ENCODE measurements at regions not wholly inside any gene's neighbourhood (a gene's known extent, or its start where the extent isn't known, plus 50 kb on each side); places are given as distances from the start of the nearest gene placed in this dataset.

GRCh38 chrX:109268340-109268739 is 213.5 kb downstream of the GUCY2F start:
- Histone ChIP-seq H3K4me3 (replicated peaks; ENCODE audit: low read depth, low read length) (no peak overlapping the region), H3K36me3 (ENCODE audit: control insufficient read depth, insufficient read depth, low read length) (no peaks in the 10 kb centered on the region), H3K27me3 (replicated peaks; ENCODE audit: control insufficient read depth, insufficient read depth, low read length) (no peaks in the 10 kb centered on the region)
- no peak for TF ChIP-seq CTCF (IDR thresholded peaks at IDR 0.05; ENCODE audit: insufficient read depth, low read length, poor library complexity, severe bottlenecking)
- DNase-seq (ENCODE audit: extremely low read depth, insufficient read length), result no peak

GRCh38 chrX:109266034-109266433 is 215.9 kb downstream of the GUCY2F start:
- H3K36me3 ChIP-seq (ENCODE audit: control insufficient read depth, insufficient read depth, low read length), result no peaks in the 10 kb centered on the region
- no peaks in the 10 kb centered on the region for H3K27me3 ChIP-seq (replicated peaks; ENCODE audit: control insufficient read depth, insufficient read depth, low read length)
- no peak for DNase-seq (ENCODE audit: extremely low read depth, insufficient read length)
- no peak for TF ChIP-seq CTCF (IDR thresholded peaks at IDR 0.05; ENCODE audit: insufficient read depth, low read length, poor library complexity, severe bottlenecking)
- no peak overlapping the region for H3K4me3 ChIP-seq (replicated peaks; ENCODE audit: low read depth, low read length)

GRCh38 chrX:109264878-109265277 is 217.0 kb downstream of the GUCY2F start:
- no peak for TF ChIP-seq CTCF (IDR thresholded peaks at IDR 0.05; ENCODE audit: insufficient read depth, low read length, poor library complexity, severe bottlenecking)
- DNase-seq (ENCODE audit: extremely low read depth, insufficient read length), result no peak
- H3K36me3 ChIP-seq (ENCODE audit: control insufficient read depth, insufficient read depth, low read length), result no peaks in the 10 kb centered on the region
- no peak overlapping the region for H3K4me3 ChIP-seq (replicated peaks; ENCODE audit: low read depth, low read length)
- no peaks in the 10 kb centered on the region for H3K27me3 ChIP-seq (replicated peaks; ENCODE audit: control insufficient read depth, insufficient read depth, low read length)

GRCh38 chrX:109261279-109261678 is 220.6 kb downstream of the GUCY2F start:
- Histone ChIP-seq H3K36me3 (ENCODE audit: control insufficient read depth, insufficient read depth, low read length) (no peaks in the 10 kb centered on the region), H3K4me3 (replicated peaks; ENCODE audit: low read depth, low read length) (no peak overlapping the region), H3K27me3 (replicated peaks; ENCODE audit: control insufficient read depth, insufficient read depth, low read length) (no peaks in the 10 kb centered on the region)
- DNase-seq (ENCODE audit: extremely low read depth, insufficient read length), result no peak
- no peak for TF ChIP-seq CTCF (IDR thresholded peaks at IDR 0.05; ENCODE audit: insufficient read depth, low read length, poor library complexity, severe bottlenecking)

- Histone ChIP-seq H3K36me3 (ENCODE audit: control insufficient read depth, insufficient read depth, low read length) (no peaks in the 10 kb centered on the region), H3K4me3 (replicated peaks; ENCODE audit: low read depth, low read length) (no peak overlapping the region), H3K27me3 (replicated peaks; ENCODE audit: control insufficient read depth, insufficient read depth, low read length) (no peaks in the 10 kb centered on the region)
- DNase-seq (ENCODE audit: extremely low read depth, insufficient read length), result no peak
- no peak for TF ChIP-seq CTCF (IDR thresholded peaks at IDR 0.05; ENCODE audit: insufficient read depth, low read length, poor library complexity, severe bottlenecking)
Measured at GRCh38 chrX:109252789-109253188, 229.1 kb downstream of the GUCY2F start.

GRCh38 chrX:109218761-109219160 is 263.1 kb downstream of the GUCY2F start:
- no peak overlapping the region for H3K4me3 ChIP-seq (replicated peaks; ENCODE audit: low read depth, low read length)
- DNase-seq (ENCODE audit: extremely low read depth, insufficient read length), result no peak
- H3K27me3 ChIP-seq (replicated peaks; ENCODE audit: control insufficient read depth, insufficient read depth, low read length), result no peaks in the 10 kb centered on the region
- TF ChIP-seq CTCF (IDR thresholded peaks at IDR 0.05; ENCODE audit: insufficient read depth, low read length, poor library complexity, severe bottlenecking), result no peak
- H3K36me3 ChIP-seq (ENCODE audit: control insufficient read depth, insufficient read depth, low read length), result no peaks in the 10 kb centered on the region

Measured in GM06990 (cell line).